Stomach smooth muscle (tissue), 2 donors: ENCODE measurements at regions not wholly inside any gene's neighbourhood (a gene's known extent, or its start where the extent isn't known, plus 50 kb on each side); places are given as distances from the start of the nearest gene placed in this dataset.

Experiments
- H3K27ac ChIP-seq: one replicate; pipeline ENCODE4 v1.7.0; 2013; ENCODE audit warnings: mild to moderate bottlenecking, low read length, inconsistent platforms
- H3K27me3 ChIP-seq, 2 donors: one replicate each; pipeline ENCODE4 v1.7.0; 2013; ENCODE audit warnings: low read length in 2 of 2; ENCODE audit not compliant: insufficient read depth in 2 of 2, control insufficient read depth in 1 of 2
- H3K36me3 ChIP-seq, 2 donors: one replicate each; pipeline ENCODE4 v1.7.0; 2013; ENCODE audit warnings: low read length in 2 of 2; ENCODE audit not compliant: control insufficient read depth in 2 of 2, insufficient read depth in 2 of 2
- H3K4me1 ChIP-seq: one replicate; pipeline ENCODE4 v1.7.0; 2013; ENCODE audit warnings: low read length; ENCODE audit not compliant: control insufficient read depth, insufficient read depth
- H3K4me3 ChIP-seq, 2 donors: one replicate each; pipeline ENCODE4 v1.7.0; 2013; ENCODE audit warnings: low read length in 2 of 2
- H3K9ac ChIP-seq, 2 donors: one replicate each; pipeline ENCODE4 v1.7.0; 2013; ENCODE audit warnings: low read length in 2 of 2, mild to moderate bottlenecking in 1 of 2
- H3K9me3 ChIP-seq, 2 donors: one replicate each; pipeline ENCODE4 v1.7.0; 2013; ENCODE audit warnings: low read length in 2 of 2; ENCODE audit not compliant: control insufficient read depth in 2 of 2
- donor health status: healthy.
- donor health status: Pancreatic carcinoma.

DNA sequence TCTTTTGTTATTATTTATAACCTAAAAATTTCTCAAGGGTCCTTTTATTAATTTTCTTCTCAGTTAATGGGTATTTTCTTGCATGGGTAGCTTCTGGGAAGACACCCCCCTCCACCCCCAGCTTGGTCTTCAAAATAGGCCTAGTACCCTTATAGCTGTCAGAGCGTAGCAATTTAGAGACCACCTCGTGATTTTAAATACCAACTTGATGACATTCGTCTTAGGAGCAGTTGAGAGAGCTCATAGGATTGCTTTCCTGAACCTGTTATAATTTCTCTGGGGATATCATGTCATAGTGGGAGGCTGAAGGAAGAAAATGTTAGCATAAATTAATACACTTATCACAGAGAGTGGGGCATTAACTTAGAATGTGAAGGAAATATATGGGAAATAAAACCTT lies 83.1 kb upstream of the MLIP start:
- H3K4me3 ChIP-seq: no peak overlapping the region
- no peak overlapping the region for H3K9ac ChIP-seq
- no peak overlapping the region for H3K27ac ChIP-seq
- H3K4me1 ChIP-seq: no peaks in the 10 kb centered on the region
- no peaks in the 10 kb centered on the region for H3K9me3 ChIP-seq
- no peaks in the 10 kb centered on the region for H3K36me3 ChIP-seq
- no peaks in the 10 kb centered on the region for H3K27me3 ChIP-seq

DNA sequence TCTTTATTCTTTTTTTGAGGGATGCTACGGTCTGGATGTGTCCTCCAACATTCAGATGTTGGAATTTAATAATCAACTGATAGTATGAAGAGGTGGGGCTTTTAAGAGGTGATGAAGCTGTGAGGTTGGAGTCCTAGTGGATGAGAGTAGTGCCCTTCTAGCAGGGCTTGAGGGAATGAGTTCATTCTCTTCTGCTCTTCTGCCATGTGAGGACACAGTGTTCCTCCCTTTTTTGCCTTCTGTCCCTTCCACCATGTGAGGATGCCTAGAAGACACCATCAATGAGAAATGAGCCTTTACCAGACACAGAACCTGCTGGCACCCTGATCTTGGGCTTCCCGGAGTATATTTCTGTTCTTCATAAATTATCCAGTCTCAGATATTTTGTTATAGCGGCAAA lies 82.1 kb upstream of the MLIP start:
- Histone ChIP-seq H3K36me3 (no peaks in the 10 kb centered on the region), H3K27me3 (no peaks in the 10 kb centered on the region), H3K9me3 (no peaks in the 10 kb centered on the region), H3K9ac (no peak overlapping the region), H3K4me3 (no peak overlapping the region), H3K4me1 (no peaks in the 10 kb centered on the region), H3K27ac (no peak overlapping the region)

DNA sequence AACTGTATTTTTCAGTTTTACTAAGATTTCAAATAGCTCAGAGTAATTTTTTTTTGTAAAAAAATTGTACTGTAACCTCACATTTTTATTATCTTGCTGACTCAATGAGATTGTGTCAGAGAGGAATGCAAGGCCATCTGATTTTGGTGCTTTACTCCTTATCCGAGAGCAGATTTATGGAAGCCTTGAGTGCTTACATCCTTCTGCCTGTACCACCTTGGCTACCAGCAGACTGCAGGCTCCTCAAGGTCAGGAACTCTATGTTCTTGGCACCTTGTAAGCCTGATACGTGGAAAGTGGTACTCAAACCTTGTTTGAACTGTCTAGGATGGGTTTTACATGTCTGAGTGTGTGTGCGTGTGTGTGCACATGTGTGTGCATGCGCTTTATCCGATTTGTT lies 80.1 kb upstream of the MLIP start:
- no peaks in the 10 kb centered on the region for H3K36me3 ChIP-seq
- H3K9me3 ChIP-seq: no peaks in the 10 kb centered on the region
- H3K4me1 ChIP-seq: no peaks in the 10 kb centered on the region
- H3K27me3 ChIP-seq: no peaks in the 10 kb centered on the region
- H3K27ac ChIP-seq: no peak overlapping the region
- H3K4me3 ChIP-seq: no peak overlapping the region
- H3K9ac ChIP-seq: no peak overlapping the region

DNA sequence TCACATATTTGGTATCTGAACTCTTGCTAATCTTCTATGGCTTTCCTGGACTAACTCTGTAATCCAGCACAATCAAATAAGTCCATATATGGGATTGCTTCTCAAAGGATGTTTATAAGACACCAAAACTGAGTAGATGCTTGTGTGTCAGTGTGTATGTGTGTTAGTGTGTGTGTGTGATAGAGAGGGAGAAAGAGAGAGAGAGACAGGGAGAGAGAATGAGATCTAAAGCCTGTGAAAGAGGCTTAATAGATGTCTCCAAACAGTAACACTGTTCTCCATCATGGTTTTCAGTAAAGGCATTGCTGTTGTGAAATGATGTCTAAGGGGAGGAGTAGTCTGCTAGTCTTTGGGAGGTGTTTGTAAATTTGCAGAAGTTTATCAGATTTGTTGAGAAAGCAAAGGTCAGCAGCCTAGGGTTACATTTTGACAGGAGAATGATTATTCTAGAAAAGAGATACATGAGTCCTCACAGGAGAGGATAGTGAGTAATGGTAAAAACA lies 73.9 kb upstream of the MLIP start:
- no peaks in the 10 kb centered on the region for H3K36me3 ChIP-seq
- H3K27me3 ChIP-seq: no peaks in the 10 kb centered on the region
- no peaks in the 10 kb centered on the region for H3K4me1 ChIP-seq
- H3K9ac ChIP-seq: no peak overlapping the region
- H3K9me3 ChIP-seq: no peaks in the 10 kb centered on the region
- no peak overlapping the region for H3K27ac ChIP-seq
- no peak overlapping the region for H3K4me3 ChIP-seq

DNA sequence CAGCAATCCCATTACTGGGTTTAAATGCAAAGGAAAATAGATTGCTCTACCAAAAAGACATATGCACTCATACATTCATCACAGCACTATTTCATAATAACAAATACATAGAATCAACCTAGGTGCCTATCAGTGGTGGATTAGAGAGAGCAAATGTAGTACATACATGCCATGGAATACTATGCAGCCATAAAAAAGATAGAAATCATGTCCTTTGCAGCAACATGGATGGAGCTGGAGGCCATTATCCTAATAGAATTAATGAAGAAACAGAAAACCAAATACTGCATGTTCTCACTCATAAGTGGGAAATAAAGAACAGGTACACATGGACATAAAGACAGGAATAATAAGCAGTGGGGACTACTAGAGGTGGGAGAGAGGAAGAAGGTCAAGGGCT lies 70.7 kb upstream of the MLIP start:
- H3K4me1 ChIP-seq: no peaks in the 10 kb centered on the region
- no peak overlapping the region for H3K27ac ChIP-seq
- no peak overlapping the region for H3K4me3 ChIP-seq
- no peaks in the 10 kb centered on the region for H3K27me3 ChIP-seq
- H3K9ac ChIP-seq: no peak overlapping the region
- H3K9me3 ChIP-seq: no peaks in the 10 kb centered on the region
- no peaks in the 10 kb centered on the region for H3K36me3 ChIP-seq

DNA sequence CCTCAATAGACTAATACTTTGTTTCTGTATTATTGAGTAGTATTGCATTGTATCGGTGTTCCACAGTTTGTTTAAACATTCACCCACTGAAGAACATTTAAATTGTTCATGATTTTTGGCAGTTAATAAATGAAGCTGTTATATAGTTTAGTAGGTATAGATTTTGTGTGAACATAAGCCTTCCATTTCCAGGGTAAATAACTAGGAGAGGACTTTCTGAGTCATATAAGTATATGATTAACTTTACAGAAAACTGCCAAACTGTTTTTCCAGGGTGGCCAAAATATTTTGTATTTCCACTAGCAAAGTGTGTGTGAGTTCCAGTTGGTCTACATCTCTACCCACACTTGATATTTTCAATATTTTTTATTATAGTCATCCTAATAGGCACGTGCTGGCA lies 70.0 kb upstream of the MLIP start:
- Histone ChIP-seq H3K4me3 (no peak overlapping the region), H3K9ac (no peak overlapping the region), H3K36me3 (no peaks in the 10 kb centered on the region), H3K27me3 (no peaks in the 10 kb centered on the region), H3K27ac (no peak overlapping the region), H3K9me3 (no peaks in the 10 kb centered on the region), H3K4me1 (no peaks in the 10 kb centered on the region)

DNA sequence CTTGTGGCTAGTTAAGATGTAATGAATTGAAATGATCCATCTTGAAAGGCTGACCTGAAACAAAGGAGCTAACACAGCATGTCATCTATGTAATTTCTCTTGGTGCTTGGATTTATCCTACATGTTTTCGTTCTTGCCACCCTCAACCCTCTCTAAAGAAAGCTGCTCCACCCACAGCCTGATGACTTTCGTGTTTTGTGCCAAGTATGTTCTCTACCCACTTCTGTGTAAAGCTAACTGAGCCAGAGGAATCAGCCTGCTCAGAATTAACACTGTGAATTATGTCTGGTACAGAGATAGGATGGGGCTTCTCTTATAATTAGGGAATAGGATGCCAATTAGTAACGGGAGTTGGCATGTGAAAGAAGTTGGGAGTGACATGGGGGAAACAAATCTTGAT lies 67.9 kb upstream of the MLIP start:
- Histone ChIP-seq H3K36me3 (no peaks in the 10 kb centered on the region), H3K4me3 (no peak overlapping the region), H3K27me3 (no peaks in the 10 kb centered on the region), H3K9me3 (no peaks in the 10 kb centered on the region), H3K9ac (no peak overlapping the region), H3K4me1 (no peaks in the 10 kb centered on the region), H3K27ac (no peak overlapping the region)

DNA sequence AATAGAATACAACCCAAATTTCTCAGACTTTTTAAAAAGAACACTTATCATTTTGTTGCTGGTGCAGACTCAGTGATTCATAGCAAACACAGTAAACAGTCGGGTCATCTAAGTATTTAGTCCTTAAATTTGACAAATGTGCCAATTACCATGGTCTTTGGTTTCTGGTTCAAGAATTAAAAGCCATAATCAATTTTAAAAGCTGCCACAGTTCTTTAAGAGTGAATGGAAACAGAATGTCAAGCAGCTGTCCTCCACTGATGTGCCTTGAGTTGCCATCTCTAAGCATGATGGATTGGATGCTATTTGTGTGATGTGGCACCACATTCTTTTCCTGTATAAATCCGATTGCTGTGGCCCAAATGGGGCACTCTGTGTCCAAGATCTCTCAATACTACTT lies 67.2 kb upstream of the MLIP start:
- no peaks in the 10 kb centered on the region for H3K27me3 ChIP-seq
- H3K4me1 ChIP-seq: no peaks in the 10 kb centered on the region
- H3K9ac ChIP-seq: no peak overlapping the region
- H3K4me3 ChIP-seq: no peak overlapping the region
- no peaks in the 10 kb centered on the region for H3K9me3 ChIP-seq
- no peak overlapping the region for H3K27ac ChIP-seq
- H3K36me3 ChIP-seq: no peaks in the 10 kb centered on the region

DNA sequence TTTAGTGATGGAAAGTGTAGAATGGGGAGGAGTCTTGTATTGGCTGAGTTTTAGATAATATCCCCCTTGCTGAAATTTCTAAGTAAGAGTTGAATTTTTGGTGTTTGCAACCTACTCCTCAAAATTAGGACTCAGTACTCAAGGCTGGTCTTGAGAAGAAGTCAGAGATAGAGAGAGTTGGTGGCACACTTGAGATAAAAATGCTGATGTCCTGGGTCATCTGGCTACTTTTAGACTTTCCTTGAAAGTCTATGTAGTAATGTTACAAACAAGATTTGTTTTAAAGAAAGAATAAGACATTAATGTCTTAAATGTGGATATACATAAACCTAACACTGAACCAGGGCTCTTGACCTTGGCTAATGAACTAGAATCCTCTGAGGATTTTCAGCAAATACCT lies 62.5 kb upstream of the MLIP start:
- Histone ChIP-seq H3K27ac (no peak overlapping the region), H3K4me3 (no peak overlapping the region), H3K36me3 (no peaks in the 10 kb centered on the region), H3K9ac (no peak overlapping the region), H3K27me3 (no peaks in the 10 kb centered on the region), H3K9me3 (no peaks in the 10 kb centered on the region), H3K4me1 (no peaks in the 10 kb centered on the region)

DNA sequence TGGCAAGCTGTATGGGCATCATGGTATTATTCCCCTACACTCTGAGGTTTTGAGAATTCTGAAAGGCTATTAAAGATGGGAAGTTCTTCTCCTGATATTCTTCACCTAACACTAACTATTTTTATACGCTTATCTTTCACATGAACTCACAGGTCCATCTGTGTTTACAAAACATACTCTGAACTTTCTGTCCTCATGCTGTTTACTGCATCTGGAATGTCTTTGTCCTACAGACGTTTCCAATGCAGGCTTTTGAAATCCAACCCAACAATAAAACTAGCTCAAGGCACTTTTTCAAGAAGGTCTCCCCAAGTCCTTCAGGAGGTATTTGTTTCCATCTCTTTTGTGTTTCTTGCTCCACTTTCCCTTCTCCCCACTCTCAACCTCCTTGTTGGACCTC lies 60.5 kb upstream of the MLIP start:
- no peak overlapping the region for H3K27ac ChIP-seq
- no peaks in the 10 kb centered on the region for H3K36me3 ChIP-seq
- H3K4me1 ChIP-seq: peaks cover 2% of the 10 kb centered on the region
- no peak overlapping the region for H3K9ac ChIP-seq
- no peaks in the 10 kb centered on the region for H3K27me3 ChIP-seq
- no peaks in the 10 kb centered on the region for H3K9me3 ChIP-seq
- no peak overlapping the region for H3K4me3 ChIP-seq

DNA sequence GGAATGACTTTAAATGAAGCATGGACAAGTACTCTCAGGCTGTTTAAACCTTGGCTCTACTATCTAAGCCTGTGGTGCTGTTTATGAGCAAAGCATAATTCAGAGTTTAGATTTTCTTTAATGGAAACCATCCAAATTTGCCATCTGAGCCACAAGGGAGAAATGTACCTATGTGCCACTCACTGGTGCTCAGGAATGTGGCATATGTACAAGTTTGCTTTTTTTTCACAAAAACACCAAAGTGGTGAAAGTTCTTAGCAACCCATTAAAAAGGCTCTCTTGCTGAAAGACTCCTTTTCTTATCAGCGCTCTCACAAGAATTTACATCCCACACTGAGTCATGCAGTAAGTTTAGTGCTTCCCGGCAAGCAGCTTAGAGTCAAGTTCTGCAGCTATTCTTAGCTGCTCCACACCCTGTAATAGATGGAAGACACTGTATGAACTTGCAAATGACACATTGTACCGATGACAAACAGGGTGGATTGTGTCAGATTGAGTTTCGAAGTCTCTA lies 57.3 kb upstream of the MLIP start:
- Histone ChIP-seq H3K27me3 (no peaks in the 10 kb centered on the region), H3K9ac (no peak overlapping the region), H3K36me3 (no peaks in the 10 kb centered on the region), H3K4me3 (peak overlapping the region in 1 of 2 donors; percentile 30), H3K9me3 (no peaks in the 10 kb centered on the region), H3K27ac (no peak overlapping the region), H3K4me1 (peaks cover 2% of the 10 kb centered on the region)
